Common myeloid progenitor, CD34-positive (primary cell): ENCODE measurements at regions not wholly inside any gene's neighbourhood (a gene's known extent, or its start where the extent isn't known, plus 50 kb on each side); places are given as distances from the start of the nearest gene placed in this dataset.
"Not testable (repeated sequence)": the region's sequence is repeated elsewhere in the genome, so short reads cannot be mapped to it uniquely, and the experiment has no call there.

ENCODE experiments used
- CTCF ChIA-PET: fragments of 350-600 bp; sonication (Branson Sonifier 250); formaldehyde crosslinking; loops from one replicate; lab custom pipeline; 2021; ENCODE audit warnings: antibody characterized with exemption; lab: Charles Lee
- POLR2A ChIA-PET: fragments of 350-600 bp; sonication (Branson Sonifier 250); formaldehyde crosslinking; loops from one replicate; lab custom pipeline; 2021; ENCODE audit warnings: antibody characterized with exemption; lab: Charles Lee
- DNase-seq, 3 donors: peaks; one replicate each; pipeline versions ENCODE4 v3.0.0 to v3.0.0-alpha.2; 2013
- H3K27ac ChIP-seq, 2 experiments: 1 replicate in 1 of 2; 2 replicates in 1 of 2; pipeline ENCODE4 v1.7.0; 2013; ENCODE audit warnings: inconsistent platforms in 2 of 2, low read length in 2 of 2, mild to moderate bottlenecking in 2 of 2, low read depth in 1 of 2, moderate library complexity in 1 of 2; ENCODE audit not compliant: severe bottlenecking in 2 of 2, insufficient read depth in 1 of 2, poor library complexity in 1 of 2
- H3K27me3 ChIP-seq, 5 experiments: replicated peaks in 2 of 5; 1 replicate in 3 of 5; 2 replicates in 2 of 5; pipeline versions ENCODE4 v1.6.1 to v1.7.0; 2013; ENCODE audit warnings: low read length in 4 of 5, mild to moderate bottlenecking in 2 of 5, moderate library complexity in 2 of 5, inconsistent platforms in 1 of 5; ENCODE audit not compliant: insufficient read depth in 5 of 5, control insufficient read depth in 4 of 5
- H3K36me3 ChIP-seq, 4 experiments: 1 replicate in 2 of 4; 2 replicates in 2 of 4; pipeline versions ENCODE4 v1.6.1 to v1.7.0; 2013; ENCODE audit warnings: low read length in 3 of 4, control low read depth in 1 of 4, mild to moderate bottlenecking in 1 of 4; ENCODE audit not compliant: control insufficient read depth in 4 of 4, insufficient read depth in 4 of 4
- H3K4me1 ChIP-seq, 4 experiments: 1 replicate in 3 of 4; 2 replicates in 1 of 4; pipeline versions ENCODE4 v1.6.1 to v1.7.1; 2013; ENCODE audit warnings: low read length in 3 of 4, mild to moderate bottlenecking in 3 of 4, control low read depth in 1 of 4, inconsistent platforms in 1 of 4, moderate library complexity in 1 of 4; ENCODE audit not compliant: control insufficient read depth in 4 of 4, insufficient read depth in 4 of 4; ENCODE audit errors: control extremely low read depth in 1 of 4
- H3K4me3 ChIP-seq, 7 experiments: 1 replicate in 4 of 7; 2 replicates in 3 of 7; pipeline versions ENCODE4 v1.5.1 to v1.7.0; 2013; ENCODE audit warnings: mild to moderate bottlenecking in 7 of 7, low read length in 6 of 7, moderate library complexity in 6 of 7, inconsistent platforms in 2 of 7, low read depth in 2 of 7, control low read depth in 1 of 7; ENCODE audit not compliant: insufficient read depth in 4 of 7, control insufficient read depth in 1 of 7; ENCODE audit errors: extremely low read depth in 1 of 7
- H3K9me3 ChIP-seq, 5 experiments: 1 replicate in 4 of 5; 2 replicates in 1 of 5; pipeline versions ENCODE4 v1.6.1 to v1.7.1; 2013; ENCODE audit warnings: low read length in 4 of 5, mild to moderate bottlenecking in 2 of 5, inconsistent platforms in 1 of 5, low read depth in 1 of 5, moderate library complexity in 1 of 5; ENCODE audit not compliant: control insufficient read depth in 4 of 5, insufficient read depth in 2 of 5; ENCODE audit errors: control extremely low read depth in 1 of 5
- WGBS: methylation state at CpG from one replicate; pipeline ENCODE4 v1.1.5; 2013; ENCODE audit not compliant: insufficient coverage; 5-methylcytosine and 5-hydroxymethylcytosine counted together

GRCh38 chr6:144495076-144495475, 209.9 kb downstream of the UTRN start:
- H3K4me3 ChIP-seq, DNase-seq, H3K9me3 ChIP-seq, H3K4me1 ChIP-seq, CTCF ChIA-PET, H3K27ac ChIP-seq, H3K27me3 ChIP-seq, POLR2A ChIA-PET: not testable (repeated sequence)
- peaks cover 19 to 73% (median 44%) of the 10 kb centered on the region in 4 experiments for H3K36me3 ChIP-seq
- WGBS, result over 99% methylated on average over 14 of the region's 22 CpGs

GRCh38 chr6:144497650-144498049, 212.5 kb downstream of the UTRN start:
- Histone ChIP-seq H3K4me3 (no peak overlapping the region), H3K27ac (no peak overlapping the region), H3K36me3 (peaks cover 13 to 55% (median 27%) of the 10 kb centered on the region in 4 experiments), H3K27me3 (no peaks in the 10 kb centered on the region), H3K9me3 (peaks cover 0 to 3% (median 0%) of the 10 kb centered on the region in 5 experiments), H3K4me1 (peaks cover 0 to 8% (median 4%) of the 10 kb centered on the region in 4 experiments)
- DNase-seq, result no peak
- WGBS, result 100% methylated on average over 1 of the region's 1 CpG
- ChIA-PET CTCF (interaction anchor here (1.4 kb wide), 1 partner anchor 14 kb away, joined by 4 read pairs; no protein-coding TSS in a partner anchor), POLR2A (interaction anchor here (0.8 kb wide), 1 partner anchor 447 kb away, joined by 3 read pairs; no protein-coding TSS in a partner anchor)

GRCh38 chr6:144500892-144501291, 215.8 kb downstream of the UTRN start:
- ChIA-PET CTCF (interaction anchor here (1.1 kb wide), 1 partner anchor 8 kb away, joined by 3 read pairs; no protein-coding TSS in a partner anchor), POLR2A (no interaction called here)
- DNase-seq, result peak in 2 of 3 donors; percentile 50 to 65
- Histone ChIP-seq H3K27me3 (no peaks in the 10 kb centered on the region), H3K36me3 (peaks cover 12 to 51% (median 17%) of the 10 kb centered on the region in 4 experiments), H3K27ac (peak overlapping the region in 1 of 2 experiments; percentile 67), H3K4me3 (no peak overlapping the region), H3K4me1 (peaks cover 0 to 8% (median 4%) of the 10 kb centered on the region in 4 experiments), H3K9me3 (peaks cover 0 to 18% (median 3%) of the 10 kb centered on the region in 5 experiments)
- WGBS, result 14% methylated on average over 1 of the region's 3 CpGs

- DNase-seq, H3K27ac ChIP-seq, H3K4me1 ChIP-seq, CTCF ChIA-PET, H3K4me3 ChIP-seq, H3K27me3 ChIP-seq, POLR2A ChIA-PET: not testable (repeated sequence)
- Histone ChIP-seq H3K36me3 (peaks cover 5 to 47% (median 15%) of the 10 kb centered on the region in 4 experiments), H3K9me3 (peaks cover 0 to 35% (median 5%) of the 10 kb centered on the region in 5 experiments)
- WGBS, result no CpG with 5 or more reads among the region's 4 CpGs
These were observed 220.1 kb downstream of the UTRN start for GRCh38 chr6:144505214-144505613.

GRCh38 chr6:144506051-144506450, 220.9 kb downstream of the UTRN start:
- WGBS, result 83% methylated on average over 1 of the region's 3 CpGs

GRCh38 chr6:144507772-144508312, 222.7 kb downstream of the UTRN start:
- 100% methylated on average over 6 of the region's 6 CpGs for WGBS

More at GRCh38 chr6:144506051-144506450, 220.9 kb downstream of the UTRN start:
- DNase-seq, H3K4me1 ChIP-seq, CTCF ChIA-PET, H3K27ac ChIP-seq, H3K4me3 ChIP-seq, H3K27me3 ChIP-seq, POLR2A ChIA-PET: not testable (repeated sequence)
- Histone ChIP-seq H3K36me3 (peaks cover 3 to 47% (median 16%) of the 10 kb centered on the region in 4 experiments), H3K9me3 (peaks cover 0 to 35% (median 5%) of the 10 kb centered on the region in 5 experiments)

GRCh38 chr6:144510859-144511258, 225.7 kb downstream of the UTRN start:
- ChIA-PET CTCF (interaction anchor here (1.8 kb wide), 1 partner anchor 13 kb away, joined by 4 read pairs; no protein-coding TSS in a partner anchor), POLR2A (no interaction called here)
- DNase-seq, result no peak
- Histone ChIP-seq H3K9me3 (peaks cover 0 to 19% (median 3%) of the 10 kb centered on the region in 5 experiments), H3K36me3 (peaks cover 16 to 60% (median 29%) of the 10 kb centered on the region in 4 experiments), H3K27ac (no peak overlapping the region), H3K4me3 (no peak overlapping the region), H3K27me3 (no peaks in the 10 kb centered on the region), H3K4me1 (no peaks in the 10 kb centered on the region)
- WGBS, result no CpG with 5 or more reads among the region's 4 CpGs

More at GRCh38 chr6:144507772-144508312, 222.7 kb downstream of the UTRN start:
- H3K4me3 ChIP-seq, POLR2A ChIA-PET, H3K27me3 ChIP-seq, DNase-seq, H3K4me1 ChIP-seq, H3K27ac ChIP-seq: not testable (repeated sequence)
- peaks cover 0 to 31% (median 5%) of the 10 kb centered on the region in 5 experiments for H3K9me3 ChIP-seq
- peaks cover 3 to 44% (median 16%) of the 10 kb centered on the region in 4 experiments for H3K36me3 ChIP-seq
- CTCF ChIA-PET, result interaction anchor here (0.9 kb wide), 1 partner anchor 10 kb away, joined by 3 read pairs; no protein-coding TSS in a partner anchor
